Right atrium auricular region (tissue), 2 donors: ENCODE measurements at regions not wholly inside any gene's neighbourhood (a gene's known extent, or its start where the extent isn't known, plus 50 kb on each side); places are given as distances from the start of the nearest gene placed in this dataset.

ENCODE experiments used
- DNase-seq: peaks from one replicate; pipeline ENCODE4 v3.0.0-alpha.2; 2019; ENCODE audit warnings: low spot score
- H3K27ac ChIP-seq, 2 donors: fragments of 200-600 bp; sonication (generic); 1 replicate in 1 of 2; 2 replicates in 1 of 2; pipeline ENCODE4 v1.5.1; 2016 to 2019
- H3K27me3 ChIP-seq, 2 donors: fragments of 200-600 bp; sonication (generic); one replicate each; pipeline versions ENCODE4 v1.5.1 to v1.6.0; 2017 to 2019
- H3K36me3 ChIP-seq: fragments of 200-600 bp; sonication (generic); one replicate; pipeline ENCODE4 v1.5.1; 2016
- H3K4me1 ChIP-seq, 2 donors: fragments of 200-600 bp; sonication (generic); one replicate each; pipeline versions ENCODE4 v1.5.1 to v1.6.0; 2017 to 2019
- H3K4me3 ChIP-seq, 2 donors: fragments of 200-600 bp; sonication (generic); 1 replicate in 1 of 2; 2 replicates in 1 of 2; pipeline ENCODE4 v1.5.1; 2017 to 2019; ENCODE audit warnings: mild to moderate bottlenecking in 1 of 2, moderate library complexity in 1 of 2
- H3K9me3 ChIP-seq, 2 donors: fragments of 200-600 bp; sonication (generic); one replicate each; pipeline ENCODE4 v1.5.1; 2019
- CTCF ChIP-seq, 2 donors: fragments of 200-600 bp; sonication (generic); IDR thresholded peaks; one replicate each; pipeline ENCODE4 v1.5.1; 2019; ENCODE audit warnings: antibody characterized with exemption in 2 of 2

- H3K27ac ChIP-seq, result no peak overlapping the region
- no peaks in the 10 kb centered on the region for H3K36me3 ChIP-seq
- H3K4me1 ChIP-seq, result no peaks in the 10 kb centered on the region
- H3K27me3 ChIP-seq, result no peaks in the 10 kb centered on the region
- no peak overlapping the region for H3K4me3 ChIP-seq
- DNase-seq, result no peak
- no peaks in the 10 kb centered on the region for H3K9me3 ChIP-seq
- TF ChIP-seq CTCF (IDR thresholded peaks at IDR 0.05), result no peak
Measured at GRCh38 chr15:46277451-46277850, 642.6 kb downstream of the SQOR start.

GRCh38 chr15:46278062-46278461, 643.2 kb downstream of the SQOR start:
- no peak overlapping the region for H3K27ac ChIP-seq
- no peaks in the 10 kb centered on the region for H3K9me3 ChIP-seq
- no peak overlapping the region for H3K4me3 ChIP-seq
- no peak for TF ChIP-seq CTCF (IDR thresholded peaks at IDR 0.05)
- H3K27me3 ChIP-seq, result no peaks in the 10 kb centered on the region
- H3K4me1 ChIP-seq, result no peaks in the 10 kb centered on the region
- DNase-seq, result no peak
- H3K36me3 ChIP-seq, result no peaks in the 10 kb centered on the region

GRCh38 chr15:46278486-46279090, 643.8 kb downstream of the SQOR start:
- no peaks in the 10 kb centered on the region for H3K27me3 ChIP-seq
- H3K36me3 ChIP-seq, result no peaks in the 10 kb centered on the region
- no peak for DNase-seq
- no peaks in the 10 kb centered on the region for H3K4me1 ChIP-seq
- TF ChIP-seq CTCF (IDR thresholded peaks at IDR 0.05), result no peak
- H3K27ac ChIP-seq, result no peak overlapping the region
- H3K9me3 ChIP-seq, result no peaks in the 10 kb centered on the region
- no peak overlapping the region for H3K4me3 ChIP-seq

GRCh38 chr15:46280762-46281542, 646.1 kb downstream of the SQOR start:
- no peak for DNase-seq
- Histone ChIP-seq H3K27ac (no peak overlapping the region), H3K27me3 (no peaks in the 10 kb centered on the region), H3K4me1 (no peaks in the 10 kb centered on the region), H3K4me3 (no peak overlapping the region), H3K36me3 (no peaks in the 10 kb centered on the region), H3K9me3 (no peaks in the 10 kb centered on the region)
- TF ChIP-seq CTCF (IDR thresholded peaks at IDR 0.05), result peak in 1 of 2 donors; percentile 19

- no peaks in the 10 kb centered on the region for H3K4me1 ChIP-seq
- DNase-seq, result no peak
- no peaks in the 10 kb centered on the region for H3K9me3 ChIP-seq
- no peaks in the 10 kb centered on the region for H3K36me3 ChIP-seq
- TF ChIP-seq CTCF (IDR thresholded peaks at IDR 0.05), result no peak
- no peaks in the 10 kb centered on the region for H3K27me3 ChIP-seq
- H3K4me3 ChIP-seq, result no peak overlapping the region
- H3K27ac ChIP-seq, result no peak overlapping the region
Measured at GRCh38 chr15:46293550-46293949, 658.7 kb downstream of the SQOR start.
